ENCODE measurements at regions not wholly inside any gene's neighbourhood (a gene's known extent, or its start where the extent isn't known, plus 50 kb on each side); places are given as distances from the start of the nearest gene placed in this dataset.

DNA sequence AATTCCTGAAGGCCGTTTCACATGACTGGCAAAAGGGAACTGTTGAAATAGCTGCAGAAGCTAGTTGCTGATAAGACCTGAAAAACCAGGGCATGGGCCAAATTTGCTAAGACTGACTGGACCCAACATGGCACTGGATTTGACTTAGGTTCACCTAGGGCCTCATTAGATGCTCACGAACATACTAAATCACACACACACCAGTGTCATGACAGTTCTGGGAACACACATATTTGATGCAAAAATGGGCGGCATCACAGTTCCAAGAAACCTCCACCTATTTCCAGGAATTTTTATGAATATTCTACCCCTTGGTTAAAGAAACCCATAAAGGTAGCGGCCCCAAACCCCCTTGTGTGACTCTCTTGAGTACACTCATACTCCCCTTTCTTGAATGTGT is 99.6 kb upstream of the OBI1 start:
- no peak for TF ChIP-seq ZNF274 (IDR thresholded peaks at IDR 0.05; ENCODE audit: low read depth, low read length)

DNA sequence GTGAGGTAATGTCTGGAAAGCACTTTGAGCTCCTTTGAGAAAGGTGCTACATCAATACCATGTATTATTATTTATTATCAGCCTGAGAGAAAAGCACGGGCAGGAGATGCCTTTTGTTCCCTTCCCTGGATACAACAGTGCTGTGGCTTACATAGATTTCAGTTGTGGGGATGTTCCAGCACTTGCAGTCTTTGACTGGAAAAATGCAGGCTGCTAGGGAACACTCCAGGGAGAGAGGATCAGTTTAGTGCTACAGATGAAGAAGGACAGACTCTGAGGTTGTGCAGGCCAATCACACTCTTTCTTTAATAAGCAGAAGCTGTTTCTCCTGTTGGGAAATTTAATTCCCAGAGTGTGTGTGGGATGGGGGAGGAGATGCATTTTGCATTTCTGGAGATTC is 94.5 kb upstream of the OBI1 start:
- no peak for TF ChIP-seq ZNF274 (IDR thresholded peaks at IDR 0.05; ENCODE audit: low read depth, low read length)
- no peak overlapping the region for H3K4me3 ChIP-seq (ENCODE audit: low read length)

More for the DNA sequence above, 99.6 kb upstream of the OBI1 start:
- H3K4me3 ChIP-seq (ENCODE audit: low read length): no peak overlapping the region

DNA sequence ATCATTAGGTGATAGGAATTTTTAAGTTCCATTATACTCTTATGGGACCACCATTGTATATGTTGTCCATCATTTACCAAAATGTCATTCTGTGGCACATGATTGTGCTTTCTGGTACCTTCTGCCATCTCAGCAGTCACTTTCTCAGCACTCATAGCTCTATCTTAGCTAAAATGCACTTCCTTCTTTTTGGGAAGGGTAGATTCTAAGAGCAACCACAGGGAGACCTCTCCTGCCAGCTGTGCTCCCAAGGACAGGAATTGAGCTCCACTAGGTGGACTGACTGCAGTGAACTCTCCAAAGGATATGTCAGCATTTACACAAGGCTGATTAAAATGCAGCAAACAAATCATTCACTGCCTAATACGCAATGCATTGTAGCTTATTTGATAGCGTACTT is 91.8 kb upstream of the OBI1 start:
- H3K4me3 ChIP-seq (ENCODE audit: low read length): no peak overlapping the region
- no peak for TF ChIP-seq ZNF274 (IDR thresholded peaks at IDR 0.05; ENCODE audit: low read depth, low read length)

DNA sequence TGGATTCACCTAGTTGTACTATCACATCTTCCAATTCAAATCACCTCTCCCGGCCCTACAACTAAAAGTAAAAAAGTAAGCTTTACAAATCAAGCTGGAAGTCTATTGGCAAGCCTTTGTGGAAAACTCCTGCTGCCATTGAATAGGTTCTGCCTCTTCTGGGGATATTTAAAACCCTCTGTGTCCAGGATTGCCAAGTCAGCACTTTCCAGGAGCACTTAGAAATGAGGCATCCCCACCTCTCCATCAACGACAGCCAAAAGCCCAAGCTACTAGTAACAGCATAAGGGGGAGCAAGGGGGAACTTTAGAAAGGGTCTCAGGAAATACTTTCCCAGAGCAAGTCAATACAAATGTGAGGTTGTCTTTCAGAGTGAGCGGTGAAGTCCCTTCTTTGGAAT is 85.0 kb upstream of the OBI1 start:
- TF ChIP-seq ZNF274 (IDR thresholded peaks at IDR 0.05; ENCODE audit: low read depth, low read length): no peak
- no peak overlapping the region for H3K4me3 ChIP-seq (ENCODE audit: low read length)

DNA sequence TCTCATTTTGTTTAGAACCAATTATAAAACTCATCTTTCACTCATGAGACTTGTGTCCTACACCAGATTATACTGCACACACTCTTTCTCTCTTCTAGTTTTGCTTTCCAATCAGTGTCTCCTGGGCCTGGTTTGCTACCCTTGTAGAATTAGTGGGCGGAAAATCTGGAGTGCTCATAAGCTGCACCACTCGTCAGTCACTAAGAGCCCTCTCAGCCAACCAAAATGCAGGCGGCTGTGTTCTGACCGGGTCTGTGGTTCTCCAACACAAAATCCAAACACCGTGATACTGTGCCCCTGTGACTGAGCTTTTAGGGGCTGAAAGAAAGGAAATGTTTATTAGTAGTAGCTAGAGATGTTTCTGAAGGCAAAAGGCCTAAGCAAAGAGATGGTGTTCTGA is 83.7 kb upstream of the OBI1 start:
- TF ChIP-seq ZNF274 (IDR thresholded peaks at IDR 0.05; ENCODE audit: low read depth, low read length): no peak
- no peak overlapping the region for H3K4me3 ChIP-seq (ENCODE audit: low read length)

DNA sequence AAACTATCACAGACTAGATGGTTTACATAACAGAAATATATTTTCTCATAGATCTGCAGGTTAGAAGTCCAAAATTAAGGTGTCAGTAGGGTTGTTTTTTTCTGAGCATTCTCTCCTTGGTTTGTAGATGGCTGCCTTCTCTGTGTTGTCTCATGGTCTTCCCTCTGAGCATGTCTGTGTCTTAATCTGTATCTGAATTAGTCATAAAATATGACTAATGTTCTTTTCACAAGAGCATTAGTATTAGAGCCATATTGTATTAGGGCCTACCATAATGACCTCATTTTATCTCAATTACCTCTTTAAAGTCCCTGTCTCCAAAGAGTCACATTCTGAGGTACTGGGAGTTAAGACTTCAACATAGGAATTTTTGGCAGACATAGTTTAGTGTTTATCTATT is 77.2 kb upstream of the OBI1 start:
- no peak for TF ChIP-seq ZNF274 (IDR thresholded peaks at IDR 0.05; ENCODE audit: low read depth, low read length)
- H3K4me3 ChIP-seq (ENCODE audit: low read length): no peak overlapping the region

DNA sequence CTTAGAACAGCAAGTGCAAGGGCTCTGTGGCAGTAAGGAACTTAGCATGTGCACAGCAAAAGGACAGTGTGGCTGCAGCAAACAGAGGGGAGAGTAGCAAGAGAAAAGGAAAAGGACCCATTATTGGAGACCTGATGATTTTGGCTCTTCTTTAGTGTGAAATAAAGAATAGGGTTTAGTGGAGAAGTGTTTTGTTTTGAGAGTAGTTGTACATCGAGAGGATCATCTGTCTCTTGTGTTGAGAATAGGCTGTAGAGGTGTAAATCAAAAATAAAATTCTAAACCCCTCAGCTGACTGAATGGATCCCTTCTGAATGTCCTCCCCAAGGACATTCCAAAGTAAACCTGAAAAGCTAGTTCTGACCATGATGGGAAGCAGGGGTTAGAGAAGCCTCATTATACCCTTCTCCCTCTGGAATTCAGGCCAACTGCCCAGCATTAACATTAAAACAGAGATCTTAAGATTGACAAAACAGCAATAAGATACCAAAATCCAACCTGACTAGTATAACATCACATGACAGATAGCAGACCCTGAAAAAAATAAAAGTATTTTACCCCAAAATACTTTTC is 73.6 kb upstream of the OBI1 start:
- TF ChIP-seq ZNF274 (IDR thresholded peaks at IDR 0.05; ENCODE audit: low read depth, low read length): no peak
- H3K4me3 ChIP-seq (ENCODE audit: low read length): no peak overlapping the region

DNA sequence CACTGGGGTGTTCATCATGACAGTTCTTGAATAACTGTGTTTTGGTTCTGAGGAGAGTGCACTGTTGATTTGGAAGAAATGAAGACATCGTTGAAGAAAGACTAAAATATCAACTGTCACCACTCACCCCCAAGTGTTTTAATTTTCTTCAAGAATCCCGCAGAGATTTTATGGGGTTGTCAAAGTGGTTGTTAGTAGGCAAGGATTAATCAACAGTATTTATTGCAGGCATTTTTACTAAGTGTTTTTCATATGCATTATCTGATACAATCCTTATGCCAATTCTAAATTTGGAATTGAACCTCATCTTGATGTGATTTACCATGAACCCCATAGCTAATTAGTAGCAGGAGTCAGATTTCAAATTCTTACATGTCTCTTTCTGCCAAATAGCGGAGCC is 63.7 kb upstream of the OBI1 start:
- no peak for TF ChIP-seq ZNF274 (IDR thresholded peaks at IDR 0.05; ENCODE audit: low read depth, low read length)
- H3K4me3 ChIP-seq (ENCODE audit: low read length): no peak overlapping the region

DNA sequence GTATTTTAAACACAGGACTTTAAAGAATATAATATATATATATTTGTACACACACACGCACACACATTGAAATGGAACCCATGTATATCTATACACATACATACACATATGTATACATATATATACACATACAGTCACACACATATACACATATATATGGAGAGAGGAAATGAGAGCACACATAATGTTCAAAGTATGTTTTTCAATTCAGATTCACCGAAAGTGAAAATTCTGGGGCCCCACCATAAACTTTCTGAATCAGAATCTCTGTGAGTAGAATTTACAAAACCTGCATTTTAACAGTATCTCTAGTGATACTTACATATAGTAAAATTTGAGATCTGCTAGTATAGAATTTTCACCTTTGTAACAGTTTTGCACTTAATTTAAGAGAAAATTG is 60.4 kb upstream of the OBI1 start:
- H3K4me3 ChIP-seq (ENCODE audit: low read length): no peak overlapping the region
- no peak for TF ChIP-seq ZNF274 (IDR thresholded peaks at IDR 0.05; ENCODE audit: low read depth, low read length)

DNA sequence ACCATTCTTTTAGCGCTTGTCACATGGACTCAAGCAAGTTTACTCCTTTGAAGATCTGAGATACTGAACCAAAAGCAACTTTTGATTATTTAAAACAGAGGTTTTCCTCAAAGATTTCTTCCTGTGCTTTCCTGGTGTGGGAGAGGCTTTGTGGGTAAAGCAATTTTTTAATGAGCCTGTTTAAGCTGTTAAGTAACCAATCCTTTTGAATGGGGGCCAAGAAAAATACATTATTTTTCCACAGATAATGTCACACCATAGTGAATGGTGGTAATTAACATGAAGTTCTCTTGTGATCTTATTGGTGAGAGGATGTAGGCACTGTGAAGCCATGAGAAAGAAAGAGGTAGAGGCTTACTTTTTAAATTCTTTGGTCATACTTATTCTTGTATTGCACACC is 55.8 kb upstream of the OBI1 start:
- no peak for TF ChIP-seq ZNF274 (IDR thresholded peaks at IDR 0.05; ENCODE audit: low read depth, low read length)
- H3K4me3 ChIP-seq (ENCODE audit: low read length): no peak overlapping the region

DNA sequence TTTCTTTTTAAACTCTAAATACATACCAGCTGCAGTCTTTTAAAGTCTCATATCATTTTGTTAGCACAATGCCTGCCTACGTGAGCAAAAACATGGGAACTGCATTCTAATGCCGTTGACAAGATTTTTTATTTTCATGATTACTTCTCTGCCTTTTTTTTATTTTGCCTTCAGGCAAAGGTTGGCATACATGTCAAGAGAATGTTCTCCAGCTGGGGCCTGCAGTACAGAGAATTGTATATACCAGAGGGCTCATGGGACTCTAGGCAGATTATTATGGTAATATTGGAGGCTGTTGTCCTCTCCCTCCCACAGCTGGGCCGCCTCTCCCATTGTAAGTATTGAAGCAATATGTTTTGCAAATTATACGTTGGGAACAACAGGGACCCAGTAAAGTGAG is 53.9 kb upstream of the OBI1 start:
- H3K4me3 ChIP-seq (ENCODE audit: low read length): no peak overlapping the region
- TF ChIP-seq ZNF274 (IDR thresholded peaks at IDR 0.05; ENCODE audit: low read depth, low read length): no peak

DNA sequence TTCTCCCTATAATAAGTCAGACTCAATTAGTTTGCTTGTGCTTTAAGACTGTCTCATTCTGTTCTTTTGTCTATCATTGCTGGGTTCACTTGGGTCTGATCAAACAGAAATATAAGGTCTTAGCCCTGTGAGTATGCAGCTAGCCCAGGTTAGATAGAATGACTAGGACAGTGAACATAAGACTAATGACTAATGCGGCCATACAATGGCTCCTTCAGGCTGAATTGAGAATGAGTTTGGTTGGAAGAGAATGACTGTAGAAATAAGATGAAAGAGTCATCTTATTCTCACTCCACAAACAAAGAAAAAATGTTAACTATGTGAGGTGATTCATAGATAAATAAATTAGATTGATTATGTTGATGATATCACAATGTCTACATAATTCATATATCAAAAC is 50.1 kb upstream of the OBI1 start:
- no peak overlapping the region for H3K4me3 ChIP-seq (ENCODE audit: low read length)
- TF ChIP-seq ZNF274 (IDR thresholded peaks at IDR 0.05; ENCODE audit: low read depth, low read length): no peak

All from GM08714 (cell line).